ENCODE measurements at regions not wholly inside any gene's neighbourhood (a gene's known extent, or its start where the extent isn't known, plus 50 kb on each side); places are given as distances from the start of the nearest gene placed in this dataset.

DNA sequence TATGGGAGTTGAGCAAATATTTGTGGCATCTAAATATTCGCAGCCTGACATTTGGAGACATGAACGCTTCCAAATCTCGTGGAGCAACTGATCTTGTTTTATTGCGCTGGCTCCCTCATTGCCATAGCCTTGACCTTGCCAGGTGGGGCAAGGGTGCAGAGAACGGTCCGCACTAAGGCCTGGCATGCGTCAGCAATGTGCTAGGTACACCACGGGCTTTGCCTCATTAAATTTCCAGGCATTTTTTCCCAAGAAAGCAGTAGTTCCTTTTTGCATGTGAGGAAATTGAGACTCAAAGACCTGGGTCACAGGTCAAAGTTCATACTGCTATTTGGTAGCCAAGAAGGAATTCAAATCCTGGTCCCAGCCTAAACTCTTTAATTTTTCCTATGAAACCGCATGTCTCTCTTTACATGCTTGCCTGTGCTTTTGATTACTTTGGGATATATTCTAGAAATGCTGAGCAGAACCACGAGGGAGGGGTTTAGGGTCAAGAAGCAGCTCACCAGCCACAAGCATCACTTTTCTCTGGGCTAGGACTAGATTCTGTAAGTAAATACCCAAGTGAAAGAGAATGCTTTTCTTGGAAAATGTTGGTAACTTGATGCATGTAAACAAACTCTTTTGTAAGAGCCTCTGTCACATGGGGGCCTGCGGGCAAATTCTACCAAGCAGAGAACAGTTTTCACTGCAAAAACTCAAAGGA, 891.6 kb downstream of the VRK1 start:
- TF ChIP-seq, protein P1, sequence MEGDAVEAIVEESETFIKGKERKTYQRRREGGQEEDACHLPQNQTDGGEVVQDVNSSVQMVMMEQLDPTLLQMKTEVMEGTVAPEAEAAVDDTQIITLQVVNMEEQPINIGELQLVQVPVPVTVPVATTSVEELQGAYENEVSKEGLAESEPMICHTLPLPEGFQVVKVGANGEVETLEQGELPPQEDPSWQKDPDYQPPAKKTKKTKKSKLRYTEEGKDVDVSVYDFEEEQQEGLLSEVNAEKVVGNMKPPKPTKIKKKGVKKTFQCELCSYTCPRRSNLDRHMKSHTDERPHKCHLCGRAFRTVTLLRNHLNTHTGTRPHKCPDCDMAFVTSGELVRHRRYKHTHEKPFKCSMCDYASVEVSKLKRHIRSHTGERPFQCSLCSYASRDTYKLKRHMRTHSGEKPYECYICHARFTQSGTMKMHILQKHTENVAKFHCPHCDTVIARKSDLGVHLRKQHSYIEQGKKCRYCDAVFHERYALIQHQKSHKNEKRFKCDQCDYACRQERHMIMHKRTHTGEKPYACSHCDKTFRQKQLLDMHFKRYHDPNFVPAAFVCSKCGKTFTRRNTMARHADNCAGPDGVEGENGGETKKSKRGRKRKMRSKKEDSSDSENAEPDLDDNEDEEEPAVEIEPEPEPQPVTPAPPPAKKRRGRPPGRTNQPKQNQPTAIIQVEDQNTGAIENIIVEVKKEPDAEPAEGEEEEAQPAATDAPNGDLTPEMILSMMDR (IDR thresholded peaks at IDR 0.05; ENCODE audit: poor library complexity, severe bottlenecking) = no peak
- TF ChIP-seq RAD21 (conservative IDR thresholded peaks at IDR 0.05) (no peak), TAF1 (IDR thresholded peaks at IDR 0.05; ENCODE audit: low read depth) (no peak), EZH2 (IDR thresholded peaks at IDR 0.05; ENCODE audit: borderline replicate concordance, insufficient read depth, low read length, poor library complexity, severe bottlenecking) (no peak)

Measured in neural cell (in vitro differentiated cells).